Stomach (tissue), 8 donors: ENCODE measurements at regions not wholly inside any gene's neighbourhood (a gene's known extent, or its start where the extent isn't known, plus 50 kb on each side); places are given as distances from the start of the nearest gene placed in this dataset.

Experiments
- DNase-seq, 2 donors: peaks; one replicate each; pipeline versions ENCODE4 v3.0.0 to v3.0.0-alpha.2; 2013 to 2019
- H3K27ac ChIP-seq, 5 donors: fragments of 200-600 bp in 4 of 5; sonication (generic) in 4 of 5; one replicate each; pipeline ENCODE4 v1.5.1; 2013 to 2019; ENCODE audit warnings: mild to moderate bottlenecking in 1 of 5, moderate library complexity in 1 of 5
- H3K27me3 ChIP-seq, 3 donors: fragments of 200-600 bp; sonication (generic); one replicate each; pipeline ENCODE4 v1.5.1; 2017 to 2019; ENCODE audit warnings: mixed run types in 1 of 3
- H3K36me3 ChIP-seq, 4 donors: fragments of 200-600 bp; sonication (generic); 1 replicate in 3 of 4; 2 replicates in 1 of 4; pipeline ENCODE4 v1.5.1; 2016 to 2019
- H3K4me1 ChIP-seq, 4 donors: fragments of 200-600 bp; sonication (generic); one replicate each; pipeline ENCODE4 v1.5.1; 2016 to 2019
- H3K4me3 ChIP-seq, 4 donors: fragments of 200-600 bp; sonication (generic) in 3 of 4; one replicate each; pipeline ENCODE4 v1.5.1; 2016 to 2019; ENCODE audit warnings: mild to moderate bottlenecking in 1 of 4
- H3K9me3 ChIP-seq, 4 donors: fragments of 200-600 bp; sonication (generic); one replicate each; pipeline ENCODE4 v1.5.1; 2016 to 2019
- EP300 ChIP-seq: sonication (generic); formaldehyde crosslinking; IDR thresholded peaks from one replicate; pipeline ENCODE4 v1.6.1; 2017; ENCODE audit warnings: antibody characterized with exemption
- POLR2A ChIP-seq, 4 donors: fragments of 450-650 bp; IDR thresholded peaks; one replicate each; pipeline ENCODE4 v1.6.1; 2016; ENCODE audit warnings: antibody characterized with exemption in 4 of 4, control low read depth in 2 of 4, mild to moderate bottlenecking in 1 of 4, moderate library complexity in 1 of 4
- POLR2AphosphoS5 ChIP-seq, 3 donors: sonication (generic); formaldehyde crosslinking; IDR thresholded peaks; one replicate each; pipeline ENCODE4 v1.6.1; 2016; ENCODE audit warnings: antibody characterized with exemption in 3 of 3
- WGBS, 5 donors: extraction: QIAGEN DNeasy Blood & Tissue Kit in 3 of 5; methylation state at CpG; one replicate each; pipeline versions ENCODE4 v1.1.5 to v1.1.7; 2013 to 2018; 5-methylcytosine and 5-hydroxymethylcytosine counted together
- intact Hi-C: fragments of 100-400 bp; cut with DNase I; formaldehyde crosslinking; loops from one replicate; pipeline ENCODE4 v1.15.1; 2023; ENCODE audit warnings: low total_unique reads
- TF ChIP-seq, protein P1 (sequence below), 7 experiments: fragments of 450-650 bp in 4 of 7; fragments of 200-600 bp in 3 of 7; sonication (generic) in 3 of 7; IDR thresholded peaks; one replicate each; pipeline ENCODE4 v1.5.1; 2016 to 2019; ENCODE audit warnings: antibody characterized with exemption in 7 of 7, control low read depth in 2 of 7, mild to moderate bottlenecking in 1 of 7
- donor health status: healthy with polysubstance abuse.
- donor health status: Bipolar disorder and iron deficiency.
- donor health status: healthy.

DNA sequence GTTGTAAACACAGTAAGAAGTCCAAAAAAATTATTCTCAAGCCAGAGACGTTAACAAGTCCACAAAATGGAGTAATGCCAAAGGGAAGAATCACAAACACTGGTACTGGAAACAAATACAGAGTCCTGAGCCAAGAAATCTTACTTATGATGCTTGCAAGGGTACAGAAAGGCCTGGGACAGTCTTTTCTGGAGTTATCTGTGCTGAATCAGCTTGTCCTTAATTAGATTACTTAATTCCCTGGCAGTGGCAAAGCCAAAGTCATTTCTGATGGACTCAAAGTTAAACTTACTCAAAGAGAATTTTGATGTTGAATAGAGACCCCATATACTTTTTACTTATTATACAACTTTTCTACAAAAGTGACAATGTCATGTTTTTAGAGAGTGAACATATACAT is 610.5 kb upstream of the ITGA1 start:
- Histone ChIP-seq H3K9me3 (no peaks in the 10 kb centered on the region), H3K4me1 (no peaks in the 10 kb centered on the region), H3K27ac (no peak overlapping the region), H3K36me3 (no peaks in the 10 kb centered on the region), H3K27me3 (no peaks in the 10 kb centered on the region), H3K4me3 (no peak overlapping the region)
- 6 to 21% (median 18%) methylated on average over 1 of the region's 1 CpG for WGBS, 5 donors
- no peak for DNase-seq
- intact Hi-C loops: no loop called here
- TF ChIP-seq POLR2AphosphoS5 (IDR thresholded peaks at IDR 0.05) (no peak), POLR2A (IDR thresholded peaks at IDR 0.05) (no peak), EP300 (no peak)
- TF ChIP-seq, protein P1, sequence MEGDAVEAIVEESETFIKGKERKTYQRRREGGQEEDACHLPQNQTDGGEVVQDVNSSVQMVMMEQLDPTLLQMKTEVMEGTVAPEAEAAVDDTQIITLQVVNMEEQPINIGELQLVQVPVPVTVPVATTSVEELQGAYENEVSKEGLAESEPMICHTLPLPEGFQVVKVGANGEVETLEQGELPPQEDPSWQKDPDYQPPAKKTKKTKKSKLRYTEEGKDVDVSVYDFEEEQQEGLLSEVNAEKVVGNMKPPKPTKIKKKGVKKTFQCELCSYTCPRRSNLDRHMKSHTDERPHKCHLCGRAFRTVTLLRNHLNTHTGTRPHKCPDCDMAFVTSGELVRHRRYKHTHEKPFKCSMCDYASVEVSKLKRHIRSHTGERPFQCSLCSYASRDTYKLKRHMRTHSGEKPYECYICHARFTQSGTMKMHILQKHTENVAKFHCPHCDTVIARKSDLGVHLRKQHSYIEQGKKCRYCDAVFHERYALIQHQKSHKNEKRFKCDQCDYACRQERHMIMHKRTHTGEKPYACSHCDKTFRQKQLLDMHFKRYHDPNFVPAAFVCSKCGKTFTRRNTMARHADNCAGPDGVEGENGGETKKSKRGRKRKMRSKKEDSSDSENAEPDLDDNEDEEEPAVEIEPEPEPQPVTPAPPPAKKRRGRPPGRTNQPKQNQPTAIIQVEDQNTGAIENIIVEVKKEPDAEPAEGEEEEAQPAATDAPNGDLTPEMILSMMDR (IDR thresholded peaks at IDR 0.05): no peak

DNA sequence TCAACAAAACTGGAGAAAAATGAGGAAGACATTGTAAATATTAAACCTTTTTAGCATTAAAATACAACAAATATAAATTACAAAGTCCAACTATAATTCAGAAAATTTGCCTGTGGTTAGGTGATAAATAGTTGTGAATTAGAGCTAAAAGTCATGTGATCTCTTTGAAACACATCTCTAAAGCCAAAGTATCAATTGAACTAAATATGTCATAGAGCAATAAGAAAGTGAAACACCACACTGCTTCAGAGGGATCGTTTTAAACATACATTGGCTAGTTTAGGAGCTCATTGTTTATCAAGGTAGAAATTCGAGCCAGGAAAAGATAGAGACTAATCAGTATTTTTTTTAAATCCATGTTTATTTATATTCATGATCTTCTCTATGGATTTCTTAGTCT is 606.3 kb upstream of the ITGA1 start:
- H3K4me1 ChIP-seq: no peaks in the 10 kb centered on the region
- TF ChIP-seq POLR2AphosphoS5 (IDR thresholded peaks at IDR 0.05) (no peak), EP300 (no peak), POLR2A (IDR thresholded peaks at IDR 0.05) (no peak)
- TF ChIP-seq, protein P1 (IDR thresholded peaks at IDR 0.05): no peak
- no peaks in the 10 kb centered on the region for H3K9me3 ChIP-seq
- whole genome bisulfite sequencing, 5 donors: 6 to 23% (median 11%) methylated on average over 2 of the region's 2 CpGs
- no peaks in the 10 kb centered on the region for H3K36me3 ChIP-seq
- intact Hi-C loops: no loop called here
- no peak for DNase-seq
- H3K27ac ChIP-seq: no peak overlapping the region
- no peak overlapping the region for H3K4me3 ChIP-seq
- no peaks in the 10 kb centered on the region for H3K27me3 ChIP-seq

DNA sequence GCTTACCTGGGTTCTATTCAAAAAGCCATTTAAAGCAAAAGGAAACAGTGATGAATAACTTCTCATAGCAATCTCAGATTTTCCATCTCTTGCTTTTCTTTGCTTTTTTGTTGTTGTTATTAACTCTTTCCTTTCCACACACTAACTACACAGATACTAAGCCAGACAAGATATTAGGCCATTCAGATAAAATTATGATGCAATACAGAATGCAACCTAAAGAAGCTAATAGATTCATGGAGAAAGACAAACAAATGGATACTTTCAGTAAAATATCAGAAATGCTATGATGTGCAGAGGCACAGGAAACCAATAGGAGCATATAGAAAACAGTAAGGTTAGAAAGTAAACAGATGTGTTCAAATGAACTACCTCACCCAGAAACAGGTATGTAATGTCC is 597.0 kb upstream of the ITGA1 start:
- no peaks in the 10 kb centered on the region for H3K9me3 ChIP-seq
- no peak overlapping the region for H3K4me3 ChIP-seq
- no peaks in the 10 kb centered on the region for H3K4me1 ChIP-seq
- intact Hi-C loops: no loop called here
- TF ChIP-seq, protein P1 (IDR thresholded peaks at IDR 0.05): no peak
- TF ChIP-seq POLR2A (IDR thresholded peaks at IDR 0.05): no peak
- no peak for TF ChIP-seq EP300
- no peak for TF ChIP-seq POLR2AphosphoS5 (IDR thresholded peaks at IDR 0.05)
- H3K27me3 ChIP-seq: no peaks in the 10 kb centered on the region
- H3K27ac ChIP-seq: no peak overlapping the region
- no peak for DNase-seq
- H3K36me3 ChIP-seq: no peaks in the 10 kb centered on the region

DNA sequence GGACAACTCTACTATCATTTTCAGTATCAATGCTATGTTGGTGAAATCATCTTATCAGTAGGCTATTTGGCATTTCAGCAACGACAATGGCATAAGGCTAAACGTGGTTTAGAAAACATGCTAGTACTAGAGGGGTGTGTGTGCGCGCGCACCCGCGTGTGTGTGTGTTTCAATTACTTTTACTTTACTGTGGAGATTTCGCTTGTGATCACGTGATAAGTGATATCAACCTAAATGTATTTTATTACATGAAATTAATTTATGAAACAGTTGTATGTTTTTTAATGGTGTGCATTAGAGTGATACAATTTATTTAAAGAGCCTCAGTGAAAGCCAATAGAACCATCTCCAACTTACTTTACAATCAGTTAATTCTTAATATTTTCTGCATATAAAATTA is 587.9 kb upstream of the ITGA1 start:
- no peaks in the 10 kb centered on the region for H3K36me3 ChIP-seq
- no peak overlapping the region for H3K27ac ChIP-seq
- no peak for TF ChIP-seq POLR2A (IDR thresholded peaks at IDR 0.05)
- no peaks in the 10 kb centered on the region for H3K4me1 ChIP-seq
- intact Hi-C loops: no loop called here
- H3K4me3 ChIP-seq: no peak overlapping the region
- H3K9me3 ChIP-seq: no peaks in the 10 kb centered on the region
- H3K27me3 ChIP-seq: no peaks in the 10 kb centered on the region
- 89 to 92% (median 91%) methylated on average over 9 of the region's 9 CpGs for WGBS, 5 donors
- no peak for DNase-seq

DNA sequence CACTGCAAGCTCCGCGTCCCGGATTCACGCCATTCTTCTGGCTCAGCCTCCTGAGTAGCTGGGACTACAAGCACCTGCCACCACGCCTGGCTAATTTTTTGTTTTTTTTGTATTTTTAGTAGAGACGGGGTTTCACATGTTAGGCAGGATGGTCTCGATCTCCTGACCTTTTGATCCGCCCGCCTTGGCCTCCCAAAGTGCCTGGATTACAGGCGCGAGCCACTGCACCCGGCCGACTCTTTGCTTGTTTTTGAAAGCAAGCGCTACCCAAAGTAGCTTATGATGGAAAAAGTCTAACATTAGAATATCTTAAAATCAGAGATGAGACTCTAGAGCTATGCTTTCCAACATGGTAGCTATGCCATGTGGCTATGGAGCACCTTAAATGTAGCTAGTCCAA is 585.5 kb upstream of the ITGA1 start:
- H3K27me3 ChIP-seq: no peaks in the 10 kb centered on the region
- no peak overlapping the region for H3K4me3 ChIP-seq
- no peak overlapping the region for H3K27ac ChIP-seq
- intact Hi-C loops: no loop called here
- no peaks in the 10 kb centered on the region for H3K4me1 ChIP-seq
- TF ChIP-seq, protein P1 (IDR thresholded peaks at IDR 0.05): no peak
- TF ChIP-seq EP300 (no peak), POLR2AphosphoS5 (IDR thresholded peaks at IDR 0.05) (no peak), POLR2A (IDR thresholded peaks at IDR 0.05) (no peak)
- no peak for DNase-seq
- H3K9me3 ChIP-seq: no peaks in the 10 kb centered on the region
- no peaks in the 10 kb centered on the region for H3K36me3 ChIP-seq
- 95 to 98% (median 97%) methylated on average over 14 of the region's 14 CpGs for WGBS, 5 donors
